ENCODE measurements at regions not wholly inside any gene's neighbourhood (a gene's known extent, or its start where the extent isn't known, plus 50 kb on each side); places are given as distances from the start of the nearest gene placed in this dataset.

- no peak for DNase-seq
Observed at GRCh38 chr3:111359261-111360030, 182.6 kb upstream of the CD96 start.

GRCh38 chr3:111362381-111363009 is 179.5 kb upstream of the CD96 start:
- peak; percentile 24 for DNase-seq

- DNase-seq = no peak
Observed at GRCh38 chr3:111366515-111366914, 175.5 kb upstream of the CD96 start.

GRCh38 chr3:111368056-111368455 is 173.9 kb upstream of the CD96 start:
- DNase-seq = no peak

- peak; percentile 1 for DNase-seq
Observed at GRCh38 chr3:111369958-111370357, 172.0 kb upstream of the CD96 start.

- no peak for DNase-seq
Observed at GRCh38 chr3:111373239-111373638, 168.8 kb upstream of the CD96 start.

- DNase-seq = no peak
Observed at GRCh38 chr3:111373861-111374260, 168.1 kb upstream of the CD96 start.

- DNase-seq = peak; percentile 18
Observed at GRCh38 chr3:111385971-111386495, 156.0 kb upstream of the CD96 start.

GRCh38 chr3:111392894-111393398 is 149.1 kb upstream of the CD96 start:
- no peak for DNase-seq

GRCh38 chr3:111412656-111413055 is 129.3 kb upstream of the CD96 start:
- DNase-seq = no peak

- DNase-seq = no peak
Observed at GRCh38 chr3:111414531-111414930, 127.5 kb upstream of the CD96 start.

GRCh38 chr3:111415018-111415417 is 127.0 kb upstream of the CD96 start:
- no peak for DNase-seq

GRCh38 chr3:111418391-111418790 is 123.6 kb upstream of the CD96 start:
- DNase-seq = peak; percentile 75

- DNase-seq = no peak
Observed at GRCh38 chr3:111428301-111428700, 113.7 kb upstream of the CD96 start.

- DNase-seq = peak; percentile 6
Observed at GRCh38 chr3:111434941-111435622, 106.9 kb upstream of the CD96 start.

- no peak for DNase-seq
Observed at GRCh38 chr3:111438283-111438682, 103.7 kb upstream of the CD96 start.

GRCh38 chr3:111454551-111454950 is 87.4 kb upstream of the CD96 start:
- no peak for DNase-seq

GRCh38 chr3:111465081-111465670 is 76.8 kb upstream of the CD96 start:
- DNase-seq = no peak

GRCh38 chr3:111470032-111470431 is 72.0 kb upstream of the CD96 start:
- DNase-seq = no peak

- DNase-seq = no peak
Observed at GRCh38 chr3:111471831-111472230, 70.2 kb upstream of the CD96 start.

- no peak for DNase-seq
Observed at GRCh38 chr3:111472556-111472955, 69.4 kb upstream of the CD96 start.

- DNase-seq = peak; percentile 81
Observed at GRCh38 chr3:111473550-111473949, 68.4 kb upstream of the CD96 start.

- no peak for DNase-seq
Observed at GRCh38 chr3:111476701-111477100, 65.3 kb upstream of the CD96 start.
